IMR-90 (cell line): ENCODE measurements at regions not wholly inside any gene's neighbourhood (a gene's known extent, or its start where the extent isn't known, plus 50 kb on each side); places are given as distances from the start of the nearest gene placed in this dataset.

ENCODE experiments used
- BHLHE40 ChIP-seq: fragments of 150-350 bp; IDR thresholded peaks from 2 replicates; pipeline ENCODE4 v1.6.1; 2016; ENCODE audit warnings: mild to moderate bottlenecking, low read depth, low read length
- CEBPB ChIP-seq: IDR thresholded peaks from 2 replicates; pipeline ENCODE4 v1.6.1; 2012; ENCODE audit warnings: low read depth, low read length, improper control_type of control experiment
- MAFK ChIP-seq: IDR thresholded peaks from 2 replicates; pipeline ENCODE4 v1.6.1; 2012; ENCODE audit warnings: low read depth, low read length, improper control_type of control experiment
- MAZ ChIP-seq: IDR thresholded peaks from 2 replicates; pipeline ENCODE4 v1.6.1; 2012; ENCODE audit warnings: low read depth, mild to moderate bottlenecking, low read length, improper control_type of control experiment, moderate library complexity, borderline replicate concordance
- MXI1 ChIP-seq: IDR thresholded peaks from 2 replicates; pipeline ENCODE4 v1.6.1; 2012; ENCODE audit warnings: low read depth, mild to moderate bottlenecking, low read length, moderate library complexity, borderline replicate concordance
- POLR2A ChIP-seq: IDR thresholded peaks from 2 replicates; pipeline ENCODE4 v1.6.1; 2012; ENCODE audit warnings: mild to moderate bottlenecking, low read depth, low read length
- RAD21 ChIP-seq: IDR thresholded peaks from 2 replicates; pipeline ENCODE4 v1.6.1; 2012; ENCODE audit warnings: low read length, improper control_type of control experiment
- USF2 ChIP-seq: fragments of 150-350 bp; IDR thresholded peaks from 2 replicates; pipeline ENCODE4 v1.6.1; 2017; ENCODE audit warnings: mild to moderate bottlenecking, antibody characterized with exemption, low read length, low read depth
- TF ChIP-seq, protein P1 (sequence below): conservative IDR thresholded peaks from 2 replicates; pipeline ENCODE4 v1.5.1; 2012; ENCODE audit warnings: mild to moderate bottlenecking, low read depth, low read length, improper control_type of control experiment

DNA sequence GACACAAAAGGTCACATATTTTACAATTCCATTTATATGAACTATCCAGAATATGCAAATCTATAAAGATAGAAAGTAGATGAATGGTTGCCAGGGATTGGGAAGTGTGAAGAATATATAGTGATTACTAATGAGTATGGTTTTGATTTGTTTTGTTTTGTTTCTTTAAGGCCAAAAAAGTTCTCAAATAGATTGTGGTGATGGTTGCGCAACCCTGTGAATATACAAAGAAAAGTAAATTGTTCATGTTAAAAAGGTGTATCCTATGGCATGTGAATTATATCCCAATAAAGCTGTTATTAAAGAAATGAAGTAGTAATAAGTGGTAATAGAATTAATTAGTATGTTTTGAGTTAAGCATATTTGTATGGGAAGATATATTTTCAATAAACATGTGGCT lies 431.8 kb upstream of the CNTN4 start:
- no peak for TF ChIP-seq RAD21
- no peak for TF ChIP-seq POLR2A
- TF ChIP-seq MXI1: no peak
- TF ChIP-seq, protein P1, sequence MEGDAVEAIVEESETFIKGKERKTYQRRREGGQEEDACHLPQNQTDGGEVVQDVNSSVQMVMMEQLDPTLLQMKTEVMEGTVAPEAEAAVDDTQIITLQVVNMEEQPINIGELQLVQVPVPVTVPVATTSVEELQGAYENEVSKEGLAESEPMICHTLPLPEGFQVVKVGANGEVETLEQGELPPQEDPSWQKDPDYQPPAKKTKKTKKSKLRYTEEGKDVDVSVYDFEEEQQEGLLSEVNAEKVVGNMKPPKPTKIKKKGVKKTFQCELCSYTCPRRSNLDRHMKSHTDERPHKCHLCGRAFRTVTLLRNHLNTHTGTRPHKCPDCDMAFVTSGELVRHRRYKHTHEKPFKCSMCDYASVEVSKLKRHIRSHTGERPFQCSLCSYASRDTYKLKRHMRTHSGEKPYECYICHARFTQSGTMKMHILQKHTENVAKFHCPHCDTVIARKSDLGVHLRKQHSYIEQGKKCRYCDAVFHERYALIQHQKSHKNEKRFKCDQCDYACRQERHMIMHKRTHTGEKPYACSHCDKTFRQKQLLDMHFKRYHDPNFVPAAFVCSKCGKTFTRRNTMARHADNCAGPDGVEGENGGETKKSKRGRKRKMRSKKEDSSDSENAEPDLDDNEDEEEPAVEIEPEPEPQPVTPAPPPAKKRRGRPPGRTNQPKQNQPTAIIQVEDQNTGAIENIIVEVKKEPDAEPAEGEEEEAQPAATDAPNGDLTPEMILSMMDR: no peak
- no peak for TF ChIP-seq MAFK
- TF ChIP-seq USF2: no peak
- peak; percentile 86 for TF ChIP-seq CEBPB
- TF ChIP-seq MAZ: no peak
- no peak for TF ChIP-seq BHLHE40
